HPDE6-E6E7 (cell line): ENCODE measurements at regions not wholly inside any gene's neighbourhood (a gene's known extent, or its start where the extent isn't known, plus 50 kb on each side); places are given as distances from the start of the nearest gene placed in this dataset.
"Not testable (repeated sequence)": the region's sequence is repeated elsewhere in the genome, so short reads cannot be mapped to it uniquely, and the experiment has no call there.

Experiments used
- DNase-seq: peaks from one replicate; pipeline ENCODE4 v3.0.0; 2011; ENCODE audit warnings: missing footprints; ENCODE audit errors: extremely low spot score

DNA sequence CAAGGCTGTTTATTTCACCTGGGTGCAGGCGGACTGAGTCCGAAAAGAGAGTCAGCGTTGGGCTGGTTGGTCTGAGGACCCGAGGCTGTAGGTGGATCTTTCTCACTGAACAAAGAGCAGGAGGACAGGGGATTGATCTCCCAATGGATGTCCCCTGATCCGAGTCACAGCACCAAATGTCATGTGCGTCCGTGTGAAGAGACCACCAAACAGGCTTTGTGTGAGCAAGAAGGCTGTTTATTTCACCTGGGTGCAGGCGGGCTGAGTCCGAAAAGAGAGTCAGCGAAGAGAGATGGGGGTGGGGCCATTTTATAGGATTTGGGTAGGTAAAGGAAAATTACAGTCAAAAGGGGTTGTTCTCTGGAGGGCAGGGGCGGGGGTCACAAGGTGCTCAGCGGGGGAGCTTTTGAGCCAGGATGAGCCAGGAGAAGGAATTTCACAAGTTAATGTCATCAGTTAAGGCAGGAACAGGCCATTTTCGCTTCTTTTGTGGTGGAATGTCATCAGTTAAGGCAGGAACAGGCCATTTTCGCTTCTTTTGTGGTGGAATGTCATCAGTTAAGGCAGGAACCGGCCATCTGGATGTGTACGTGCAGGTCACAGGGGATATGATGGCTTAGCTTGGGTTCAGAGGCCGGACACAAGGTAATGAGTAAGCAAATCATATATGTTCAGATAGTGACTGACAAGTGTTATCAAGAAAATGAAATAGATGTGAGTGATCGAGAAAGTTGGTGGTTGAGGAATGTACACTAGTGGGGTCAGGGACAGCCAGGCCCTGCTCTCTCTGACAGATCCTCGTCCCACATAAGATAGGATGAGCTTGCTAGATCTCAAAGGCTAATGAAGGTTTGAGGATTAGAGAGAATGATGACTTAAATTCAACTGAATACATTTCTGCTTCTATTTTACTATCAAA is 760.0 kb downstream of the KCNT2 start:
- not testable (repeated sequence) for DNase-seq

DNA sequence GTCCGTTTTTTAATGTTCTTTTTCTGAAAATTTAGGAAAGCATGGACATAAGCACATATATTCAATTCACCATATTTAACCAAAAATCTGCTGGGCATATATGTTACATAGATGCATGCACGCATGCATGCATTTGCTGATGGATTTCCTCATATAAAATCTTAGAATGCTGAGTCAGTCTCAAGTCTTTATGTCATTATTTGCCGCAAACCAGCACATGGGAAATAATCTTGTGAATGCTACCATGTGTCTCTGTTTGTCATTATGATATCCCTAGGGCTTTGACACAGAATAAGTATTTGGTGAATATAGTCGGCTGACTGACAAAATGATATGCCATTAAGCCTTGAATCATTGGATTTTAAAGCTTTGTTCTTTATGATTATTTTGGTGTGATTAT is 776.5 kb downstream of the KCNT2 start:
- no peak for DNase-seq

- DNase-seq: no peak
Observed at GRCh38 chr1:195828325-195828724, 779.9 kb downstream of the KCNT2 start.

DNA sequence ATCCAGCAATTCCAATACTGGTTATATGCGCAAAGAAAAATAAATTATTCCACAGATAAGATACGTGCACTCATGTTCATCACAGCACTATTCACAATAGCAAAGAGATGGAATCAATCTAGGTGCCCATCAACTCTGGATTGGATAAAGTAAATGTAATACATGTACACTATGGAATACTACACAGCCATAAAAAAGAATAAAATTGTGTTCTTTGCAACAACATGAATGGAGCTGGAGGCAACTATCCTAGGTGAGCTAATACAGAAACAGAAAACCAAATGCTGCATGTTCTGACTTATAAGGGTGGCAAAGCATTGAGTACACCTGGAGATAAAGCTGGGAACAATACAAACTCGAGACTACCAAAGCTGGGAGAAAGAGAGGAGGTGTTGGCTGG is 787.3 kb downstream of the KCNT2 start:
- DNase-seq: no peak

DNA sequence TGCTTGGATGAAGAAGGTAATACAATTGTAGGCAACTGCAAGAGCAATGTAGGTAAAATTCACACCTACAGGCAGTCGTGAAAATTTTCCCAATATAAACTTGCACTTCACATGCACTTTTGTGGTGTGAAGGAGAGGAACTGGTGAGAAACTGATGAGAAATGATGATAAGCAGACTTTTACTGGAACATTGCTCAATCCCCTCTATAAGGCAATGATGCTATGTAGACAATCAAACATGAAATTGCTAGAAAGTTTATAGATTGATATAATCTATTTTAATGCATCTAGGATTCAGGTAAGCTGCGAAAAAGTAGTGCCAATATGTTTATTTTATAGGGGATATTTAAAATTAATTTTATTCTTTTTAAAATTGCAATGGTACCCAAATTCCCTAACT is 802.2 kb downstream of the KCNT2 start:
- no peak for DNase-seq

DNA sequence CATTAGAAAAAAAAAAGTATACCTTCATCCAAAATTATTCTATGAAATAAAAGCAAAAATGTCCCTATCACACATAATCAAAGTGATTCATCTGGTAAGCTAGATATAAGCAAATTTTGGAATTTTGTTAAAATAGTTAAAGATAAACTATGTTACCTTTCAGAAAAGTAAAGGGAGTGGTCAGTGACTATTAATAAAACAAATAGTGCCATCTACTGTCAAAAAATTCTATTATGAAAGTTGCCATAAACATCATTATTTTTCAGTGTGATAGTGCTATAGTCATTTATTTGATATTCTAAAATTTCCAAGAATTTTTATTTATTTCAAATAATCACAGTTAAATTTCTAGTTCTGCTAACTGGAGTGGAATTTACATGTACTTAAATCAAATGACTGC is 803.7 kb downstream of the KCNT2 start:
- DNase-seq: no peak

- no peak for DNase-seq
Observed at GRCh38 chr1:195799016-195799415, 809.2 kb downstream of the KCNT2 start.

DNA sequence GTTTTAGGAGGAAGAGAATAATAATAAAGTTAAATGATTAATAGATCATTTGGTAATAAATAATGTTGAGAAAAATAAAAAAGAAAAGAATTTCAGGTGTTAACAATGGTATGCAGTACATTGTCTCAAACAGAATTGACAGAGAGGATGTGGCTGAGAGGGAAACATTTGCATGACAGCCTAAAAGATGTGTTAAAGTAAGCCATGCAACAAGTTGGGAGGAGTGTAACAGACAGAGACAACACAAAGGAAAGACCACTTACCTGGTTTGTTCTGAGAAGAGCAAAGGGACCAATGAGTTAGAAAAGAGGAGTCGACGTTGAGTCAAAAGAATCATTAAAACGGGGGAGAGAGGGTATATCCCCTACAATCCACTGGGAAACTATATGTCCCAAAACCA is 814.0 kb downstream of the KCNT2 start:
- no peak for DNase-seq

GRCh38 chr1:195791796-195792195 is 816.4 kb downstream of the KCNT2 start:
- DNase-seq: peak; percentile 5

- no peak for DNase-seq
Observed at GRCh38 chr1:195790514-195791168, 817.6 kb downstream of the KCNT2 start.

DNA sequence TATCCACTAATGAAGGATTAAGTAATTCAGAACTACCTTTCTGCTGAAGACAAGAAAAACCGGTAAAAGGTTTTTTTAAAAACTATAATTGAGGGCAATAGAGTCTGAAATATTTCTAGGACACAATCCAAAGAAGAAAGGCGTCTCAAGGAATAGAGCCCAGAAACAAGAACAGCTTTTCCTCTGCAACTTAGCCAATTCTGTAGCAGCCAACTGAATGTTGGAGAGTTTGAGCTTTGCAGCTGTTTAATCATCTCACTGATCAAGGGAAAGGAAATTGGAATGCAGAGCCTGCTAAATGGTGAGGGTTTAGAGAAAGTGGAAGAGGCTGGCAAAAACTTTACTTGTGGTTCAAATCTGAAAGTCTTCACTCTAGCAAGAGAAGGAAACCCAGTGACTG is 818.9 kb downstream of the KCNT2 start:
- no peak for DNase-seq

GRCh38 chr1:195788721-195789120 is 819.5 kb downstream of the KCNT2 start:
- no peak for DNase-seq

GRCh38 chr1:195785830-195786229 is 822.4 kb downstream of the KCNT2 start:
- no peak for DNase-seq

- no peak for DNase-seq
Observed at GRCh38 chr1:195773931-195774330, 834.3 kb downstream of the KCNT2 start.

DNA sequence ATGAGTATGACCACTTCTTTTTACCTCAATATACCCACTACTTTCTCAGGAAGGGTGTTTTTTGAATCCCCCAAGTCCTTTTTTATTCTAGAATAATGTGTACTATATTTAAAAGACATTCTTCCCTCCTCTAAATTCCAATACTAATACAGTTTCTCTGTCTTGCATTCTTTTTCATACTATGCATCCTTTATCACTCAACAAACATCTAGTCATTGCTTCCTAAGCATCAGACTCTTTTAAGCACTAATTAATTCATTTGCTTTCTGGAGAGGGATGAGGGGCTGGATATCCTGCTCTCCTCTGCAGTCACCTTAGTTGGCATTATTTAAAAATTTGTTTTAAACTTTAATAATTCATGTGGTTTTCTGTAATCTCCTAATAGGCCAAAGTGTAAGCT is 838.8 kb downstream of the KCNT2 start:
- DNase-seq: no peak

DNA sequence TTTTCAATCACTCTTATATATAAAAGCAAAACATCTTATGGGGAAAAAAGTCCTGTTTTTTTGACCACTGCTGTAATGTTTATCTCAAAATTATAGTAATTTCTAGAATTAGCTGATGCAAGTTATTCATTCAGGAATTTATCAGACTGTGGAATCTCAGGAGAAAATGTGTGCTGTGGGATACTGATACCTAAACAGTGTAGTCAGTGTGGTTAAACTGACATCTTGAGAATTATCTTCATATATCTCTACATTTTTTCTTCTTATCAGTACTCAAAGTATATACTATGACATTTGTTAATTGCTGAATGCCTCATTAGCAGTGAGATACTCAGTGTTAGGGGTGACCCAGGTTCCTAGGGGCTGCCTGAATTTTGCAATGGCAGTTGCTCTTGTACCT is 839.3 kb downstream of the KCNT2 start:
- DNase-seq: no peak

DNA sequence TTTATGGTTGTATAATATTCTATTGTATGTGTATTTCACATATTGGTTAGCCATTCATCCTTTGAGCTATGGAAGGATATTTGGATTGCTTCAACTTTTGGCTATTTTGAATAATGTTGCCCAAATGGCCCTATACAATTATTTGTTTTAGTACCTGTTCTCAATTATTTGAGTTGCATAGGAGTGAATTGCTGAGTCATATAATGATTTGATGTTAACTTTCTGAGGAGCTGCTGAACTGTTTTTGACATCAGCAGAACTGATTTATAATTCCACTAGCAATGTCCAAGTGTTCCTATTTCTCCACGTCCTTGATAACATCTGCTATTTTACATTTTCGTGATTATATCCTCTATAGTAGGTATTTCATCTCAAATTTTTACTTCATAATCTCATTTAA is 839.9 kb downstream of the KCNT2 start:
- DNase-seq: no peak

- no peak for DNase-seq
Observed at GRCh38 chr1:195766709-195767108, 841.5 kb downstream of the KCNT2 start.

DNA sequence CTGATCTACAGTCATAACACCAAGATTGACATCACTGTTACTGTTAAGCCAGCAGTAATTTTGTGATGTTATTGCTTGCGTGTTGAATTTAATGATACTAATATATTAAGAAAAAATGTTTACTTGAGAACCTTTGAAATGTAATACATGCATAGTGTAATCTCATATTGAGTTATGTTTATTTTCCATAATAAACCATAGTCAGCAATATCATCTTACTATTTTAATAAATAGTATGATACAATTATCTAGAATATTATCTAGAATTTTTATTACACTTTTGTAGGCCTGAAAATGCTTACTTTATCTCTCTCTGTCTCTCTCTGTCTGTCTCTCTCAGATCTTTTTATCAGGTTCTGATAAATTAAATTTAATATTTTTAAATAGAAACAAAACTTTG is 843.1 kb downstream of the KCNT2 start:
- no peak for DNase-seq

DNA sequence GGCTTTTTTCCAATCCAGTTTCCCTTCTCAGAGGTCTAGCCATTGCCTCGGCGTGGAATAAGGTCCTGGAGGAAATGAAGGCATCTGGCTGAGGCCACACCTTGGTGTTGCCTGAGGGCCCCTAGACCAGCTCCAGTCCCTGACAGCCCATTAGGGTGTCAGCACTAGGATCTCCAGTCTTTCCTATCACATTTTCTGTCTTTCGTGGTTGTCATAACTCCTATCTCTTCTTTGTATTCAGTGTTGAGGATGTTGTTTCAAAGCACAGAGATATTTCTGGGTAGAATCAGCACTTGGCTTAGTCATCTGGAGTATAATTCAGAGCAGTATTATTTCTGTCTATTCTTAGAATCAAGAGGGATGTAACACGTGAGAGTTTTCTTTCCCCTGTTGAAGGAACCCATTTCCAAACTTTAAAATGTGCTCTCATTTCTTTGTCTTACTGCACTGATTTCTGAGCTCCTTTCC is 844.3 kb downstream of the KCNT2 start:
- DNase-seq: no peak

GRCh38 chr1:195763146-195763906 is 844.9 kb downstream of the KCNT2 start:
- DNase-seq: no peak

GRCh38 chr1:195761104-195761503 is 847.1 kb downstream of the KCNT2 start:
- no peak for DNase-seq
